ENCODE measurements at regions not wholly inside any gene's neighbourhood (a gene's known extent, or its start where the extent isn't known, plus 50 kb on each side); places are given as distances from the start of the nearest gene placed in this dataset.
"Not testable (repeated sequence)": the region's sequence is repeated elsewhere in the genome, so short reads cannot be mapped to it uniquely, and the experiment has no call there.

DNA sequence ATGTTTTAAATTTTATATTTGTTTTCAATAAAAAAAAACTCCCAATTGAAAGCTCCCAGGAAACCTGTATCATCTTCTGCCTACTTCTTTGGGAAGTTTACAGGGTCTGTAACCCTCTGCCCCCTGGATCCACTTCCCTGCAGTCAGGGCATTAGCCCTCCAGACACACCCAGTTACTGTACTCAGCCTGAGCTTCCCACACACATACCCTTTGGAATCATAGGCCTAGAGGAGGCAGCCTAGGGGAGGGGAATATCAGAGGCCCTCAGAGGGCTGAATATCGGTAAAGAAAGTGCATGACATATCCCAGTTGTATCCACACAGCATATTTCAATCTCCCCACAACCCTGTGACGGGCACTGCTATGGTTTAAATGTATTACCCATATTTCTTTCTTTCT is 56.2 kb upstream of the TFPI start:
- not testable (repeated sequence) for H3K4me1 ChIP-seq (ENCODE audit: control insufficient read depth, insufficient read depth, low read length); H3K36me3 ChIP-seq (ENCODE audit: control insufficient read depth, insufficient read depth, low read length); H3K4me3 ChIP-seq (ENCODE audit: low read length); H3K27ac ChIP-seq (ENCODE audit: low read length); DNase-seq; H3K27me3 ChIP-seq (ENCODE audit: control insufficient read depth, insufficient read depth, low read length); H3K9me3 ChIP-seq (ENCODE audit: control insufficient read depth, low read depth, low read length)
- no CpG with 5 or more reads among the region's 2 CpGs for WGBS (ENCODE audit: insufficient coverage, low lambda C conversion rate)

GRCh38 chr2:187612857-187613256 is 58.6 kb upstream of the TFPI start:
- Histone ChIP-seq H3K27me3 (ENCODE audit: control insufficient read depth, insufficient read depth, low read length) (no peaks in the 10 kb centered on the region), H3K27ac (ENCODE audit: low read length) (no peak overlapping the region), H3K36me3 (ENCODE audit: control insufficient read depth, insufficient read depth, low read length) (no peaks in the 10 kb centered on the region), H3K4me3 (ENCODE audit: low read length) (no peak overlapping the region), H3K9me3 (ENCODE audit: control insufficient read depth, low read depth, low read length) (no peaks in the 10 kb centered on the region), H3K4me1 (ENCODE audit: control insufficient read depth, insufficient read depth, low read length) (no peaks in the 10 kb centered on the region)
- no CpG with 5 or more reads among the region's 1 CpG for WGBS (ENCODE audit: insufficient coverage, low lambda C conversion rate)
- no peak for DNase-seq

- Histone ChIP-seq H3K36me3 (ENCODE audit: control insufficient read depth, insufficient read depth, low read length) (no peaks in the 10 kb centered on the region), H3K27ac (ENCODE audit: low read length) (no peak overlapping the region), H3K4me1 (ENCODE audit: control insufficient read depth, insufficient read depth, low read length) (no peaks in the 10 kb centered on the region), H3K4me3 (ENCODE audit: low read length) (no peak overlapping the region), H3K9me3 (ENCODE audit: control insufficient read depth, low read depth, low read length) (no peaks in the 10 kb centered on the region), H3K27me3 (ENCODE audit: control insufficient read depth, insufficient read depth, low read length) (no peaks in the 10 kb centered on the region)
- DNase-seq = no peak
- WGBS (ENCODE audit: insufficient coverage, low lambda C conversion rate) = 43% methylated on average over 1 of the region's 2 CpGs
These were observed 60.5 kb upstream of the TFPI start for GRCh38 chr2:187614756-187615155.

DNA sequence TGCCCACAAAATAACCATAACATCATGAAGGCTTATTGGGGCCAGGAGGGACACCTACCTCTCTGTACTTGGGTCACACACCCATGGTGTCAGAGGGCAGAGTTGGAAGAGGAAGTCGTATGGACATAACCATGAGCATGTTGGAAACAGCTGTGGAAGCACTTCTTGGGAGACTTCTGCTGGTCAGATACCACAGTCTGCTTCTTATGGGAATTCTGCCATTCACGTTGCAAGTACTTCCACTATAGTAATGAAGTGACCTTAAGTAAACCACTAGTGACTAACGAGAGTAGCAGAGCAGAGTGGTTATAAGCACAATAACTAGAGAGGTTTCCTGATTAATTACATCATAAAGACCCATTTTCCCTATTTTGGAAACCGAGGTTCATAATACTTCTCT is 61.1 kb upstream of the TFPI start:
- no peak overlapping the region for H3K4me3 ChIP-seq (ENCODE audit: low read length)
- no peaks in the 10 kb centered on the region for H3K36me3 ChIP-seq (ENCODE audit: control insufficient read depth, insufficient read depth, low read length)
- no peaks in the 10 kb centered on the region for H3K9me3 ChIP-seq (ENCODE audit: control insufficient read depth, low read depth, low read length)
- DNase-seq = no peak
- WGBS (ENCODE audit: insufficient coverage, low lambda C conversion rate) = no CpG with 5 or more reads among the region's 4 CpGs
- no peak overlapping the region for H3K27ac ChIP-seq (ENCODE audit: low read length)
- no peaks in the 10 kb centered on the region for H3K4me1 ChIP-seq (ENCODE audit: control insufficient read depth, insufficient read depth, low read length)
- no peaks in the 10 kb centered on the region for H3K27me3 ChIP-seq (ENCODE audit: control insufficient read depth, insufficient read depth, low read length)

GRCh38 chr2:187615902-187616301 is 61.7 kb upstream of the TFPI start:
- no peaks in the 10 kb centered on the region for H3K9me3 ChIP-seq (ENCODE audit: control insufficient read depth, low read depth, low read length)
- no peak overlapping the region for H3K4me3 ChIP-seq (ENCODE audit: low read length)
- no peaks in the 10 kb centered on the region for H3K27me3 ChIP-seq (ENCODE audit: control insufficient read depth, insufficient read depth, low read length)
- no peak overlapping the region for H3K27ac ChIP-seq (ENCODE audit: low read length)
- no CpG with 5 or more reads among the region's 1 CpG for WGBS (ENCODE audit: insufficient coverage, low lambda C conversion rate)
- H3K4me1 ChIP-seq (ENCODE audit: control insufficient read depth, insufficient read depth, low read length) = no peaks in the 10 kb centered on the region
- no peak for DNase-seq
- no peaks in the 10 kb centered on the region for H3K36me3 ChIP-seq (ENCODE audit: control insufficient read depth, insufficient read depth, low read length)

- Histone ChIP-seq H3K27me3 (ENCODE audit: control insufficient read depth, insufficient read depth, low read length) (no peaks in the 10 kb centered on the region), H3K36me3 (ENCODE audit: control insufficient read depth, insufficient read depth, low read length) (no peaks in the 10 kb centered on the region), H3K4me3 (ENCODE audit: low read length) (no peak overlapping the region), H3K4me1 (ENCODE audit: control insufficient read depth, insufficient read depth, low read length) (no peaks in the 10 kb centered on the region), H3K9me3 (ENCODE audit: control insufficient read depth, low read depth, low read length) (no peaks in the 10 kb centered on the region), H3K27ac (ENCODE audit: low read length) (no peak overlapping the region)
- WGBS (ENCODE audit: insufficient coverage, low lambda C conversion rate) = no CpG with 5 or more reads among the region's 3 CpGs
- no peak for DNase-seq
These were observed 62.9 kb upstream of the TFPI start for GRCh38 chr2:187617120-187617519.

GRCh38 chr2:187617905-187618304 is 63.7 kb upstream of the TFPI start:
- H3K4me1 ChIP-seq (ENCODE audit: control insufficient read depth, insufficient read depth, low read length) = no peaks in the 10 kb centered on the region

DNA sequence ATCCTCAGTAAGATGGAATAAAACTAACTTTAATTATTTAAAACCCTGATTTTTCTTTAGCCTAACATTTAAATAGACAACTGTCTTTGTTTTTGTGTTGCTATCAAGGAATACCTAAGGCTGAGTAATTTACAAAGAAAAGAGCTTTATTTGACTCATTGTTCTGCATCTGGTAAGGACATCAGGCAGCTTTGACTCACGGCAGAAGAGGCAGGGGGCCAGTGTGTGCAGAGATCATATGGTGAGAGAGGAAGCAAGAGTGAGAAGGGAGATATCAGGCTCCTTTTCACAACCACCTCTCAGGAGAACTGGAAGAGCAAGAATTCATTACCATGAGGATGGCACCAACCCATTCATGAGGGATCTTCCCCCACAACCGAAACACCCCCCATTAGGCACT is 64.6 kb upstream of the TFPI start:
- H3K4me1 ChIP-seq (ENCODE audit: control insufficient read depth, insufficient read depth, low read length) = no peaks in the 10 kb centered on the region
- DNase-seq = no peak
- no peaks in the 10 kb centered on the region for H3K9me3 ChIP-seq (ENCODE audit: control insufficient read depth, low read depth, low read length)
- no peaks in the 10 kb centered on the region for H3K27me3 ChIP-seq (ENCODE audit: control insufficient read depth, insufficient read depth, low read length)
- H3K36me3 ChIP-seq (ENCODE audit: control insufficient read depth, insufficient read depth, low read length) = no peaks in the 10 kb centered on the region
- H3K27ac ChIP-seq (ENCODE audit: low read length) = no peak overlapping the region
- WGBS (ENCODE audit: insufficient coverage, low lambda C conversion rate) = no CpG with 5 or more reads among the region's 2 CpGs
- H3K4me3 ChIP-seq (ENCODE audit: low read length) = no peak overlapping the region

More at GRCh38 chr2:187617905-187618304, 63.7 kb upstream of the TFPI start:
- Histone ChIP-seq H3K27me3 (ENCODE audit: control insufficient read depth, insufficient read depth, low read length) (no peaks in the 10 kb centered on the region), H3K27ac (ENCODE audit: low read length) (no peak overlapping the region), H3K36me3 (ENCODE audit: control insufficient read depth, insufficient read depth, low read length) (no peaks in the 10 kb centered on the region), H3K4me3 (ENCODE audit: low read length) (no peak overlapping the region), H3K9me3 (ENCODE audit: control insufficient read depth, low read depth, low read length) (no peaks in the 10 kb centered on the region)
- DNase-seq = no peak

DNA sequence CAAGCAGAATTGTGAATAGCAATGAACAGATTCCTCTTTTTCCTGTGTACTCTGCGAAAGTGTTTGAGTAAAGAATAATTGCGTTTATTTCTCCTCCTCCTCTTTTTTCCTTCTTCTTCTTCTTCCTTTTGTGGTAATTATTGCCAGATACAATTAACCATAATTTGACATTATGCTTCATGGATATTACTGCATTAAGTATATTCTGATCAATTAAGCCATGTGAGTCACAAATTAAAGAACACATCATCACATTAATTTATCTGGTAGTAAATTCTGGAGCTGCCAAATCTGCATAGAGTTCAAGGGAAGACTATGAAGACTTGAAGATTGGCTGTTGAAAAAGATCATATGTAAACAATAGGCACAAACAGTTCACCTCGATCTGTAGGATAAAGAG is 72.9 kb upstream of the TFPI start:
- no peaks in the 10 kb centered on the region for H3K9me3 ChIP-seq (ENCODE audit: control insufficient read depth, low read depth, low read length)
- WGBS (ENCODE audit: insufficient coverage, low lambda C conversion rate) = 84% methylated on average over 3 of the region's 3 CpGs
- H3K27me3 ChIP-seq (ENCODE audit: control insufficient read depth, insufficient read depth, low read length) = no peaks in the 10 kb centered on the region
- DNase-seq = no peak
- H3K27ac ChIP-seq (ENCODE audit: low read length) = no peak overlapping the region
- H3K36me3 ChIP-seq (ENCODE audit: control insufficient read depth, insufficient read depth, low read length) = no peaks in the 10 kb centered on the region
- no peaks in the 10 kb centered on the region for H3K4me1 ChIP-seq (ENCODE audit: control insufficient read depth, insufficient read depth, low read length)
- no peak overlapping the region for H3K4me3 ChIP-seq (ENCODE audit: low read length)

DNA sequence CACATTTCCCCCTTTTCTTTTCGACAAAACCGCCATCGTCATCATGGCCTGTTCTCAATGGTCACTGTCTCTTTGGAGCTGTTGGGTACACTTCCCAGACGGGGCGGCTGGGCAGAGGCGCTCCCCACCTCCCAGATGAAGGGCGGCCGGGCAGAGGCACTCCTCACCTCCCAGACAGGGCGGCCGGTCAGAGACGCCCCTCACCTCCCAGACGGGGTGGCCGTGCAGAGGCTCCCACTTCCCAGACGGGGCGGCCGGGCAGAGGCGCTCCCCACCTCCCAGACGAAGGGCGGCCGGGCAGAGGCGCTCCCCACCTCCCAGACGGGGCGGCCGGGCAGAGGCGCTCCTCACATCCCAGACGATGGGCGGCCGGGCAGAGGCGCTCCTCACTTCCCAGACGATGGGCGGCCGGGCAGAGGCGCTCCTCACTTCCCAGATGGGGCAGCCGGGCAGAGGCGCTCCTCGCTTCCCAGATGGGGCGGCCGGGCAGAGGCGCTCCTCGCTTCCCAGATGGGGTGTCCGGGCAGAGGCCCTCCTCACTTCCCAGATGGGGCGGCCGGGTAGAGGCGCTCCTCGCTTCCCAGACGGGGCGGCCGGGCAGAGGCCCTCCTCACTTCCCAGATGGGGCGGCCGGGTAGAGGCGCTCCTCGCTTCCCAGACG is 82.6 kb upstream of the TFPI start:
- H3K4me1 ChIP-seq (ENCODE audit: control insufficient read depth, insufficient read depth, low read length); H3K27ac ChIP-seq (ENCODE audit: low read length); H3K4me3 ChIP-seq (ENCODE audit: low read length); H3K36me3 ChIP-seq (ENCODE audit: control insufficient read depth, insufficient read depth, low read length); H3K27me3 ChIP-seq (ENCODE audit: control insufficient read depth, insufficient read depth, low read length); DNase-seq: not testable (repeated sequence)
- peaks cover 11% of the 10 kb centered on the region for H3K9me3 ChIP-seq (ENCODE audit: control insufficient read depth, low read depth, low read length)
- WGBS (ENCODE audit: insufficient coverage, low lambda C conversion rate) = no CpG with 5 or more reads among the region's 53 CpGs

GRCh38 chr2:187637392-187637740 is 83.1 kb upstream of the TFPI start:
- peaks cover 11% of the 10 kb centered on the region for H3K9me3 ChIP-seq (ENCODE audit: control insufficient read depth, low read depth, low read length)
- no CpG with 5 or more reads among the region's 19 CpGs for WGBS (ENCODE audit: insufficient coverage, low lambda C conversion rate)
- not testable (repeated sequence) for H3K27me3 ChIP-seq (ENCODE audit: control insufficient read depth, insufficient read depth, low read length); H3K4me3 ChIP-seq (ENCODE audit: low read length); H3K36me3 ChIP-seq (ENCODE audit: control insufficient read depth, insufficient read depth, low read length); H3K4me1 ChIP-seq (ENCODE audit: control insufficient read depth, insufficient read depth, low read length); H3K27ac ChIP-seq (ENCODE audit: low read length); DNase-seq
